Astrocyte of the cerebellum (primary cell): ENCODE measurements at regions not wholly inside any gene's neighbourhood (a gene's known extent, or its start where the extent isn't known, plus 50 kb on each side); places are given as distances from the start of the nearest gene placed in this dataset.

Source experiments
- DNase-seq: peaks from one replicate; pipeline ENCODE4 v3.0.0-alpha.2; 2011; ENCODE audit warnings: low read depth
- H3K4me3 ChIP-seq: 2 replicates; pipeline ENCODE4 v1.5.1; 2011; ENCODE audit warnings: mild to moderate bottlenecking, low read depth, low read length, moderate library complexity
- CTCF ChIP-seq: IDR thresholded peaks from 2 replicates; pipeline ENCODE4 v1.5.1; 2012; ENCODE audit warnings: low read length, low read depth, moderate library complexity, mild to moderate bottlenecking; ENCODE audit errors: missing control alignments
- in situ Hi-C: cut with HindIII; loops from 2 replicates; pipeline ENCODE4 v1.10.0; 2017; ENCODE audit warnings: low sequenced_read_pairs

- DNase-seq = no peak
- no peak for TF ChIP-seq CTCF
- in situ Hi-C loops = no loop called here
- no peak overlapping the region for H3K4me3 ChIP-seq
These were observed 653.8 kb upstream of the ID2 start for GRCh38 chr2:8028036-8028435.

- no peak for TF ChIP-seq CTCF
- no peak for DNase-seq
- in situ Hi-C loops = no loop called here
- H3K4me3 ChIP-seq = no peak overlapping the region
These were observed 653.4 kb upstream of the ID2 start for GRCh38 chr2:8028436-8028835.

- no peak for DNase-seq
- TF ChIP-seq CTCF = no peak
- in situ Hi-C loops = no loop called here
- H3K4me3 ChIP-seq = no peak overlapping the region
These were observed 652.9 kb upstream of the ID2 start for GRCh38 chr2:8028981-8029380.

- DNase-seq = no peak
- TF ChIP-seq CTCF = no peak
- no peak overlapping the region for H3K4me3 ChIP-seq
- in situ Hi-C loops = loop anchor here (10.0 kb wide), 1 partner anchor 76 kb away; no protein-coding TSS in a partner anchor
These were observed 651.1 kb upstream of the ID2 start for GRCh38 chr2:8030573-8031303.

GRCh38 chr2:8031370-8031769 is 650.5 kb upstream of the ID2 start:
- H3K4me3 ChIP-seq = no peak overlapping the region
- no peak for DNase-seq
- in situ Hi-C loops = loop anchor here (10.0 kb wide), 1 partner anchor 77 kb away; no protein-coding TSS in a partner anchor
- TF ChIP-seq CTCF = no peak

GRCh38 chr2:8033546-8034096 is 648.2 kb upstream of the ID2 start:
- no peak for TF ChIP-seq CTCF
- in situ Hi-C loops = loop anchor here (10.0 kb wide), 1 partner anchor 79 kb away; no protein-coding TSS in a partner anchor

More at GRCh38 chr2:8033546-8034096, 648.2 kb upstream of the ID2 start:
- H3K4me3 ChIP-seq = no peak overlapping the region
- DNase-seq = no peak
